CD1c-positive myeloid dendritic cell (primary cell): ENCODE measurements at regions not wholly inside any gene's neighbourhood (a gene's known extent, or its start where the extent isn't known, plus 50 kb on each side); places are given as distances from the start of the nearest gene placed in this dataset.
A peak's percentile ranks its signal among the peaks of the same experiment; 100 is the strongest.
"Not testable (repeated sequence)": the region's sequence is repeated elsewhere in the genome, so short reads cannot be mapped to it uniquely, and the experiment has no call there.

Experiments used
- DNase-seq: peaks from one replicate; pipeline ENCODE4 v3.0.0-alpha.2; 2016; ENCODE audit errors: extremely low spot score

DNA sequence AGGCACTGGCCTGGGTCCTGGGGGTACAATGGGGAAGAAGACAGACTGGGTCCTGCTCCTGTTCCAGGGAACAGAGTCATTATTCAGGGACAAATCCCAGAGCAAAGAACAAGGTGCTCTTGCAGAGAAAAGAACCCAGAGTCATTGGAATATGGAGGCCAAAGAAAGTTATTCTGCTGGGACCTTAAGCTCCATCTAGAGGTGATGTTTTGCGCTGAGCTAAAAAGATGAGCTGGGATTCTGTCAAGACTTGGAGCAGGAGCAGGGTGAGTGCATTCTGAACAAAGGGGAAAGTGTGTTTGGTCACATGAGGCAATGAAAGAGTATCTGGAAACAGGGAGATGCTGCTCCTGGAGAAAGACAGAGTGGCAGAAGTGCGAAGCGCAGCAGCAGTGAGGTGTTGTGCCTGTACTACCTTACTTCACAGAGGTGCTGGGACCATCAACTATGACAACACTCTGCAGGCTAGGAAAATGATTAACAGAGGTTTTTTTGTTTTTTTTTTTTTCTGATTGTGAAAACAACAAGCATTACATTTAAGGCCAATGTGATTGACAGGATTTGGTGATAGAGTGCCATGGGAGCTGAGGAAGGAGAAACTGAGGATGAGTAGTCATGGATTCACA lies 95.3 kb upstream of the TNFSF11 start:
- DNase-seq = no peak

- DNase-seq = no peak
Observed at GRCh38 chr13:42484386-42484785, 89.6 kb upstream of the TNFSF11 start.

DNA sequence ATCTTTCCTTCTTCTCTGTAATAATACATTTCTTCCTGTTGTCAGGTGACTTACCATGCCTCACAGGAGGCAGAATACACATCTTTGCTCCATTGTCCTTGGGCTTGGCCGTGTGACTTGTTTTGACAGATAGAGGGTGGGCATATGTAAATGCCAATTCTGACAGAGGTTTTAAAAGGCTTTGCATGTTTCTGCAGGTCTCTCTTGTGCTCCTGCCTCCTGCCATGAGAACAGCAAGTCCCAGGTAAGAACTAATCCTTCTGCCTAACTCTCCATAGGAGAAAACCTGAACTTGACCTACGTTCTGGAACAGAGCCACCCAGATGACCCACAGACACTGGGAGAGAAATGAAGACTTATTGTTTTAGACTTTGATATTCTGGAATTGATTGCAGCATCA lies 88.7 kb upstream of the TNFSF11 start:
- no peak for DNase-seq

- DNase-seq = peak; percentile 20
Observed at GRCh38 chr13:42486711-42487198, 87.2 kb upstream of the TNFSF11 start.

DNA sequence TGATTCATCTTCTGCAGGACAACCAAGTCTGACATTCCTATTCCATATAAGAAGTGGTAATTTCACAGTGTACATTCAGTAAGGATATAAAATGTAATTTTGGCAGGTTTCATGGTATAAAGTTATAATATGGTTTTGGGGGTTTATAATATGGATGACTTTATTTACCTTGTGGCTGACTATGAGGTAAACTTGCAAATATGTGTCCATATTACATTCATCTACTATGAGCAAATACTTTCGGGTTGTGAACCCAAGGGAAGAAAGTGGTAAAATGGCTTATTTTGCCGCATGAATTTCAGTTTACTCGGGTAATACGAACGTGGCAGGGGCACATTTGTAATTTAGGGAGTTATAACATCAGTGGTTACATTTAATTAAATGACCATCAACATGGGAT lies 86.7 kb upstream of the TNFSF11 start:
- no peak for DNase-seq

DNA sequence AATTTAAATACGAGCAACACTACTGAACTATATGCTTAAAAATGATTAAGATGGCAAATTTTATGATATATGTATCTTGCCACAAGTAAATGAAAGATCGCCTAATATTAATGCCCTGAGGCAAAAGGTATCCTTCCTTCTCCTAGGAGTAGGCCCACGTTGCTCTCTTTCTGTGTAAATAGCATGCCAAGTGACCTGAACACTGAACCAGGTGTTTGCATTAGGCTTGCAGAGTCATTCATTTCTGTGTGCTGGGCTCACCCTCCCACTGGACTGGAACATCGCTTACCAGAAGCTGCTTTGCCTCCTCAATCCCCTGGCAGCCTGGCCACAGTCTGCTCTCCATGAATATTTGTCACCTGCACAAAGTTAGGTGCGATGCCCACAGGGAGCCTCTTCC lies 83.3 kb upstream of the TNFSF11 start:
- no peak for DNase-seq

- no peak for DNase-seq
Observed at GRCh38 chr13:42492372-42492920, 81.5 kb upstream of the TNFSF11 start.

GRCh38 chr13:42494157-42494556 lies 79.8 kb upstream of the TNFSF11 start:
- DNase-seq = no peak

GRCh38 chr13:42495255-42495654 lies 78.7 kb upstream of the TNFSF11 start:
- DNase-seq = no peak

- DNase-seq = no peak
Observed at GRCh38 chr13:42495751-42496150, 78.2 kb upstream of the TNFSF11 start.

- not testable (repeated sequence) for DNase-seq
Observed at GRCh38 chr13:42496926-42497554, 76.9 kb upstream of the TNFSF11 start.

GRCh38 chr13:42497798-42498197 lies 76.2 kb upstream of the TNFSF11 start:
- peak; percentile 42 for DNase-seq

GRCh38 chr13:42498521-42498920 lies 75.4 kb upstream of the TNFSF11 start:
- DNase-seq = no peak
